ENCODE measurements at regions not wholly inside any gene's neighbourhood (a gene's known extent, or its start where the extent isn't known, plus 50 kb on each side); places are given as distances from the start of the nearest gene placed in this dataset.
"Not testable (repeated sequence)": the region's sequence is repeated elsewhere in the genome, so short reads cannot be mapped to it uniquely, and the experiment has no call there.

DNA sequence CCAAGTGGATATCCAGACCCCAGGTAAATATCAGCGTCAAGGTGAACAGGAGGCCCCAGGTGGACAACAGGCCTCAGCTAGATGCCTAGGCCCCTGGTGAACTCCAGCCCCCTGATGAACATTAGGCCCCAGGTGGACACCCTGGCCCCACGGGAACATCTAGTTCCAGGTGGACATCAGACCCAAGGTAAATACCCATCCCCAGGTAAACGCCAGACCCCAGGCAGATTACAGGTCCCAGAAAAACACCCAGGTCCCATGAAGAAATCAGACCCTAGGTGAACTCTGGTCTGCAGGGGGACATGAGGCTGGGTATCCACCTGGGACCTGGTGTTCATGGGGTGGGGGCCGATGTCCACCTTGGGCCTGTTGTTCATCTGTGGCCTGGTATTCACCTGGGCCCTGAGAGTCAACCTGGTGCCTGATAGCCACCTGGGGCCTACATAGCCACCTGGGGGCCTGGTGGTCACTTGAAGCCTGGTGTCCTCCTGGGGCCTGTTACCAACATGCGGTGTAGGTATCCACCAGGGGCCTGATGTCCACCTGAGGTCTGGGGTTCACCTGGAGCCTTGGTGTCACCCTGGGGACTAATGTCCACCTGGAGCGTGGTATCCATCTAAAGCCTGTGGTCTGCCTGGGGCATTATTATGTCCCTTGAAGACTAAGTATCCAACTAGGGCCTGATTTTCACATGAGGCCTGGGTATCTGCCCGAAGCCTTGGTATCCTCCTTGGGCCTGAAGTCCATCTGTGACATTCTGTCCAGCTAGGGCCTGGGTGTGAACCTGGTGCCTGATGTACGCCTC, 56.8 kb upstream of the SEPTIN5 start:
- POLR2A ChIA-PET: no interaction called here
- CTCF ChIA-PET: no interaction called here

DNA sequence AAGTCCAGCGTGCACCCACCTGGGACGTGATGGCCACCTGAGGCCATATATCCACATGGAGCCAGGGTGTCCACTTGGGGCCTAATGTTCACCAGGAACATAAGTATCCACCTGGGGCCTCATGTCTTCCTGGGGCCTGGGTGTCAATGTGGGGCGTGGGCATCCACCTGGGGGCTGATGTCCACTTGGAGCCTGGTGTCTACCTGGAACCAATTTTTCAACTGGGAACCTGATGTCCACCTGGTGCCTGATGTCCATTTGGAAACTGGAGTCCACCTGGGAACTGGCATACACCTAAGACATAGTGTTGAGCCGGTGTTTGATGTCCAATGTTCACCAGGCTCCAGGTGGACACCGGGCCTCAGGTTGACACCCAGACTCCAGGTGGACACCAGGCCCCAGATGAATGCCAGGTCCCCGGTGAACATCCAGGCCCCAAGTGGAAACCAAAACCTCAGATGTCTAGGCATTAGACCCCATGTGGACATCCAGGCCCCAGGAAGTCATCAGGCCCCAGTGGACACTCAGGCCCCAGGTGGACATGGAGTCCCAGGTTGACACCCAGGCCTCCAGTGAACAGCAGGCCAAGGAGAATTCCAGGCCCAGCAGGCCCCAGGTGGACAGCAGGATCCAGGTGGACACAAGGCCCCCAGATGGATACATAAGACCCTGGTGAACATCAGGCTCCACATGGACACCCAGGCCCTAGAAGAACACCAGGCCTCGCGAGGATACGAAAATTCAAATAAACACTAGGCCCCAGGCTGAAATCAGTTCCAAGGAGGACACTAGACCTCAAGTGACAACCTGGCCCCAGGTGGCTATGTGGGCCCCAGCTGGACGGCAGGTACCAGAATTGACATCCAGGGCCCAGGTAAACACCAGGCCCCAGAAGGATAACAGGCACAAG, 56.0 kb upstream of the SEPTIN5 start:
- CTCF ChIA-PET: no interaction called here
- POLR2A ChIA-PET: no interaction called here

DNA sequence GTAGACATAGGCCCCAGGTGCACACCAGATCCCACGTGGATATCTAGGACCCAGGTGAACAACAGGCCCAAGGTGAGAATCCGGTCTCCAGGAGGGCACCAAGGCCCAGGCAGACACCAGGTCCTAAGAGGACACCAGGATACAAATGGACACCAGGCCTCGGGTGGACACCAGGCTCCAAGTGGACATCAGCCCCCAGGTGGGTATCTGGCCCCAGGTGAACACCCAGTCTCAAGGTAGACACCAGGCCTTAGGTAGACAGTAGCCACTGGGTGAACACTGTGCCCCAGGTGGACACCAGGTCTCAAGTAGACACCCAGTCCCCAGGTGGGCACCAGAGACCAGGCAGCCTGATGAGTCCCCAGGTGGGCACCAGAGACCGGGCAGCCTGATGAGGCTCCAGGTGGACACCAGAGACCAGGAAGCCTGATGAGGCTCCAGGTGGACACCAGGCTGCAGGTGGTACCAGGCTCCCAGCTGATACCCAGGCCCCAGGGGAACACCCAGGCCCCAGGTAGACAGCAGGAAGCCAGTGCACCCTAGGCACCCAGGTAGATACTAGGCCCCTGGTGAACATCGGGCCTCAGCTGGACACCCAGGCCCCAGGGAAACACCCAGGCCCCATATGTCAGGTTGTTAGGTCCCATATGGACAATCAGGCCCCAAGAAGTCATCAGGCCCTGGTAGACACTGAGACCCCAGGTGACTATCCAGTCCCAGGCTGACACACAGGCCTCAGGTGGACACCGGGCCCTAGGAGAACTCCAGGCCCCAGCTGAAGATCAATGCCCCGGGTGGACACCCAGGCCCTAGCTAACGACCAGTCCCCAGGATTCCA, 55.1 kb upstream of the SEPTIN5 start:
- POLR2A ChIA-PET: no interaction called here
- CTCF ChIA-PET: no interaction called here

DNA sequence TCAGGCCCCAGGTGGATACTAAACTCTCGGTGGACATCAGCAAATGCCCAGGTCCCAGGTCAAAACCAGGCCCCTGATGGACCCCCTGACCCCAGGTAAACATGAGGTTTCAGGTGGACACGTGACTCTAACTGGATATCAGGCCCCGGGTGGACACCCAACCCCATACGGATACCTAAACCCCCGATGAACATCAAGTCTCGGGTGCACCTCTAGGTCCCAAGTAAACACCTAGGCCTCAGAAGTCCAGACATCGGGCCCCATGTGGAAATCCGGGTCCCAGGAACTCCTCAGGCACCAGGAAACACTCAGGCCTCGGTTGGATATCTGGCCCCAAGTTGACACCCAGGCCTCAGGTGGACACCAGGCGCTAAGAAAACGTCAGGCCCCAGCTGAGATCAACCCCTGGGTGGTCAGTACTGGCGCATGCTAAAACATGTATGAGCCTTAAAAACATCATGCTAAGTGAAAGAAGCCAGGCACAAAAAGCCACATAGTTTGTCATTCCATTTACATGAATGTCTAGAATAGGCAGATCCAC, 54.4 kb upstream of the SEPTIN5 start:
- ChIA-PET CTCF (no interaction called here), POLR2A (no interaction called here)

DNA sequence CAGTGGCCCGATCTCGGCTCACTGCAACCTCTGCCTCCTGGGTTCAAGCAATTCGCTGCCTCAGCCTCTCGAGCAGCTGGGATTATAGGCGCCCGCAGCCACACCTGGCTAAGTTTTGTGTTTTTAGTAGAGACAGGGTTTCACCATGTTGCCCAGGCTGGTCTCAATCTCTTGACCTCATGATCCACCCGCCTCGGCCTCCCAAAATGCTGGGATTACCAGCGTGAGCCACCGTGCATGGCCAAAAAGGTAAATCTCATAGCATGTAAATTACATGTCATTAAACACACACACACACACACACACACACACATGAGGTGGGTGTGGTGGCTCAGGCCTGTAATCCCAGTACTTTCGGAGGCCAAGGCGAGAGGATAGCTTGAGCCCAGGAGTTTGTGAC, 53.7 kb upstream of the SEPTIN5 start:
- CTCF ChIA-PET, POLR2A ChIA-PET: not testable (repeated sequence)

DNA sequence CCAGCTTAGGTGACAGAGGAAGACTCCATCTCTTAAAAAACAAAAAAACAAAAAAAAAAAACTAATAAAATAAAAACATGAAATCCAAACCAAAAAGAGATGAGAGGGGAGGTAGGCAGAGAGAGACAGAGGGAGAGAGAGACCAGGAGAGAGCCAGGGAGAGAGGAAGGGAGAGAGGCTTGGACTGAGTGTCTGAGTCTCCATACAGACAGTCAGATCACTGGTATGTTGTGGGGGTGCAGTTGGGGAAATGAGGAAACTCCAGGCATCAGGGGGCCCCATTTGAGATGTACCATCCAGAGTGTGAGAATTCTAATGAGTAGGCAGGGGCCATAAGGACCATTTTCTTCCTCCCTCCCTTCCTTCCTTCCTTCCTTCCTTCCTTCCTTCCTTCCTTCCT, 53.1 kb upstream of the SEPTIN5 start:
- ChIA-PET CTCF (no interaction called here), POLR2A (no interaction called here)

DNA sequence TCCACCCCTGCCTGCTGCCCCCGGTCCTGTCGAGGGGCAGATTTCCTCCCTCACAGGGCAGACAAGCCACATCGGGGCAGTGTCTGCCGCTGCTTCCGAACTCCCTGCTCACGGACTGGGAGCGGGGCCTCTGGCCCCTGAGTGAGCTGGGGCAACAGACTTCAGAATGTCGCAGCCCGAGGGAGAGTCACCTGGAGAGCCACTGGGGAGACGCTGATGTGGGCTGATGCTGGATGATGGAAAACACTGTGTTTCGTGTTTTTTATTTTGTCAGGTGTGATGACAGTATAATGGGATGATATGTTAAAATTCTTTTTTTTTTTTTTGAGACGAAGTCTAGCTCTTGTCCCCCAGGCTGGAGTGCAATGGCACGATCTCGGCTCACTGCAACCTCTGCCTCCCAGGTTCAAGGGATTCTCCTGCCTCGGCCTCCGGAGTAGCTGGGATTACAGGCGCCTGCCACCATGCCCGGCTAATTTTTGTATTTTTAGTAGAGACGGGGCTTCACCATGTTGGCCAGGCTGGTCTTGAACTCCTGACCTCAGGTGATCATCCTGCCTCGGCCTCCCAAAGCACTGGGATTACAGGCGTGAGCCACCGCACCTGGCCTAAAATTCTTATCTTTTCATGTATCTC, 52.1 kb upstream of the SEPTIN5 start:
- CTCF ChIA-PET: not testable (repeated sequence)

DNA sequence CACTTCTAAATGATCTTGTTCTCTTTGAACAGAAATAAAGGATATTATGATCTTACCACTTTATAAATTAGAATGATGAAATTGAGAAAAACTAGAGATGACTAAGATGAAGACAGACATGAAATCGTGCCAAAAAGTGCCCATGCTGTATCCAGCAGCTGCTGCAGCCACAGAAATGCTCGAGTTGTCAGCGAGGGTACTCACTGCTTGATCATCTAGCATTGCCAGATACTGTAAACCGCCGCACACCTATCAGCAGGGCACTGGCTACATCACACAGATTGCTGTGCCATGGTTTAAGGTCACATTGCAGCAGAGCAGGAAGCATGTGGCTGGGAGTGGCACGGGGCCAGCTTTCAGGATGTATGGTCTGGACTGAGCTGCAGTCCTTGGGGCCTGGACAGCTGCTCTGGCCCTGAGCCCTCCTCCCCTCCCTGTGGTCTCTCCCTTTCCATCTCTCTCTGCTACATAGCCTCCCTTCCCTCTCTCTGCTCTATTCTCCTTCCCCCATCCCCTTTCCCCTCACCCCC, 51.0 kb upstream of the SEPTIN5 start:
- POLR2A ChIA-PET: no interaction called here

More for the DNA sequence above, 52.1 kb upstream of the SEPTIN5 start:
- POLR2A ChIA-PET: not testable (repeated sequence)

GRCh38 chr22:19663821-19664355, 50.4 kb upstream of the SEPTIN5 start:
- ChIA-PET POLR2A (no interaction called here), CTCF (no interaction called here)

More for the DNA sequence above, 51.0 kb upstream of the SEPTIN5 start:
- CTCF ChIA-PET: no interaction called here

DNA sequence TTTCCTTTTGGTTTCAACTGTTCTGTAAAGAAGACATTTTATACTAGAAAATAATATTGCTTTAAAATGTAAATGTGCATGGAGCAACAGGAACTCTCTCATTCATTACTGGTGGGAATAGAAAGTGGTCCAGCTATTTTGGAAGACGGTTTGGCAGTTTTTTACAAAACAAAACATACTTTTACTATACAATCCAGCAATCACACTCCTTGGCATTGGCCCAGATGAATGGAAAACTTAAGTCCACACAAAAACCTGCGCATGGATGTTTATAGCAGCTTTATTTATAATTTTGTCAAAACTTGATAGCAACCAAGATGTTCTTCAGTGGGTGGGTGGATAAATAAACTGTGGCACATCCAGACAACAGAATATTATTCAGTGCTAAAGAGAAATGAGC, 49.9 kb upstream of the SEPTIN5 start:
- ChIA-PET CTCF (no interaction called here), POLR2A (no interaction called here)
